Left ventricle myocardium inferior (tissue), 1 donor: ENCODE measurements at regions not wholly inside any gene's neighbourhood (a gene's known extent, or its start where the extent isn't known, plus 50 kb on each side); places are given as distances from the start of the nearest gene placed in this dataset.

Source experiments
- DNase-seq: peaks from one replicate; pipeline ENCODE4 v3.0.0-alpha.2; 2020
- H3K27ac ChIP-seq: fragments of 200-600 bp; replicated peaks from 2 replicates; pipeline ENCODE4 v1.8.0; 2021
- H3K27me3 ChIP-seq: fragments of 200-600 bp; 2 replicates; pipeline ENCODE4 v1.8.0; 2021; ENCODE audit warnings: low read depth
- H3K36me3 ChIP-seq: fragments of 200-600 bp; 2 replicates; pipeline ENCODE4 v1.8.0; 2021
- H3K4me1 ChIP-seq: fragments of 200-600 bp; 2 replicates; pipeline ENCODE4 v1.8.0; 2021
- H3K4me3 ChIP-seq: fragments of 200-600 bp; 2 replicates; pipeline ENCODE4 v1.8.0; 2021; ENCODE audit warnings: mild to moderate bottlenecking, moderate library complexity
- H3K9me3 ChIP-seq: fragments of 200-600 bp; replicated peaks from 2 replicates; pipeline ENCODE4 v1.8.0; 2021
- intact Hi-C: fragments of 100-400 bp; cut with micrococcal nuclease; formaldehyde crosslinking; loops from one replicate; pipeline ENCODE4 v1.11.0; 2022
- TF ChIP-seq, protein P1 (sequence below): fragments of 200-600 bp; IDR thresholded peaks from 2 replicates; pipeline ENCODE4 v1.8.0; 2021; ENCODE audit warnings: antibody characterized with exemption, mild to moderate bottlenecking, borderline replicate concordance
- donor health status: DM: no; HTN: yes; CAD: no; lungs with severe emphysema.

DNA sequence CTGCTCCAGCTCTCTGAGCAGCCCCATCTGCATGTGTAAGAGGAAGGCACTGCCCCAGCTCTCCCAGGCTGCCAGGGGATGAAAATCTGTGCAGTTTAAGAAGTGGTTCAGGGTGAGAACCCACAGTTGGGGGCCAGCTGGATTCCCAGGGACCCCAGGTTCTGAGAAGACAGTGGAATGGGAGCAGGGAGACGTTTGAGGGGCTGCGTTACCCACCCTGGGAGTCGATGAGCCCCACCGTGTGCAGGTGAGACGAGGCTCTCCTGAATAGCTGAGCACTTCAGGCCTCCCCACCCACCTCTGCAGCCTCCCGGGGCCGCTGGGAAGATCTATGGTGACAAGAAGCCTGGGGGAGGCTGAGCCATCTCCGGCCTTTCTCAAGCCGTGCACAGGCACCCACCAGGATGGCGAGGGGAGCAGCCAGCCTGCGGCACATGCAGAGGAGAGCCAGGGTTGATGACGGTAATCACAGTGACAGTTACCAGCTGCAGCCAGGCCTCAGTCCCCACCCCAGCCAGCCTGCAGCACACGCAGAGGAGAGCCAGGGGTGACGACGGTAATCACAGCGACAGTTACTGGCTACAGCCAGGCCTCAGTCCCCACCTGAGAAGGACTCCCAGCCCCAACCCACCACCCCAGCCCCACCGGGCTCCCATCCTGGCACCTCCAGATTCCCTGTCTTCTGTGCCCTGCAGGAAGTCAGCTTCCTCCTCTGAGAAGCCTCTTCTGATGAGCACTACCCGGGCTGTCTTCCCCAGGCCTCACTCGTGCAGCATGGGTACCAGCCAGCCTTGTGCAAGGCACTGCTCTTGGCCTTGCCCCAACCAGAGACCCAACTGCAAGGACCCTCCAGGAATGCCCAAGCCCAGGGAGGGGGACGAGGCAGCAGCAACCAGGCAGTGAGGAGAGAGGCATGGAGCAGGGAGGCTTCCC, 150.8 kb upstream of the PPP1R26 start:
- intact Hi-C loops = no loop called here
- TF ChIP-seq, protein P1, sequence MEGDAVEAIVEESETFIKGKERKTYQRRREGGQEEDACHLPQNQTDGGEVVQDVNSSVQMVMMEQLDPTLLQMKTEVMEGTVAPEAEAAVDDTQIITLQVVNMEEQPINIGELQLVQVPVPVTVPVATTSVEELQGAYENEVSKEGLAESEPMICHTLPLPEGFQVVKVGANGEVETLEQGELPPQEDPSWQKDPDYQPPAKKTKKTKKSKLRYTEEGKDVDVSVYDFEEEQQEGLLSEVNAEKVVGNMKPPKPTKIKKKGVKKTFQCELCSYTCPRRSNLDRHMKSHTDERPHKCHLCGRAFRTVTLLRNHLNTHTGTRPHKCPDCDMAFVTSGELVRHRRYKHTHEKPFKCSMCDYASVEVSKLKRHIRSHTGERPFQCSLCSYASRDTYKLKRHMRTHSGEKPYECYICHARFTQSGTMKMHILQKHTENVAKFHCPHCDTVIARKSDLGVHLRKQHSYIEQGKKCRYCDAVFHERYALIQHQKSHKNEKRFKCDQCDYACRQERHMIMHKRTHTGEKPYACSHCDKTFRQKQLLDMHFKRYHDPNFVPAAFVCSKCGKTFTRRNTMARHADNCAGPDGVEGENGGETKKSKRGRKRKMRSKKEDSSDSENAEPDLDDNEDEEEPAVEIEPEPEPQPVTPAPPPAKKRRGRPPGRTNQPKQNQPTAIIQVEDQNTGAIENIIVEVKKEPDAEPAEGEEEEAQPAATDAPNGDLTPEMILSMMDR = no peak
- Histone ChIP-seq H3K9me3 (peaks cover 17% of the 10 kb centered on the region), H3K36me3 (no peaks in the 10 kb centered on the region), H3K4me1 (no peaks in the 10 kb centered on the region), H3K27ac (no peak overlapping the region), H3K27me3 (peaks cover 86% of the 10 kb centered on the region), H3K4me3 (no peak overlapping the region)
- DNase-seq = no peak

DNA sequence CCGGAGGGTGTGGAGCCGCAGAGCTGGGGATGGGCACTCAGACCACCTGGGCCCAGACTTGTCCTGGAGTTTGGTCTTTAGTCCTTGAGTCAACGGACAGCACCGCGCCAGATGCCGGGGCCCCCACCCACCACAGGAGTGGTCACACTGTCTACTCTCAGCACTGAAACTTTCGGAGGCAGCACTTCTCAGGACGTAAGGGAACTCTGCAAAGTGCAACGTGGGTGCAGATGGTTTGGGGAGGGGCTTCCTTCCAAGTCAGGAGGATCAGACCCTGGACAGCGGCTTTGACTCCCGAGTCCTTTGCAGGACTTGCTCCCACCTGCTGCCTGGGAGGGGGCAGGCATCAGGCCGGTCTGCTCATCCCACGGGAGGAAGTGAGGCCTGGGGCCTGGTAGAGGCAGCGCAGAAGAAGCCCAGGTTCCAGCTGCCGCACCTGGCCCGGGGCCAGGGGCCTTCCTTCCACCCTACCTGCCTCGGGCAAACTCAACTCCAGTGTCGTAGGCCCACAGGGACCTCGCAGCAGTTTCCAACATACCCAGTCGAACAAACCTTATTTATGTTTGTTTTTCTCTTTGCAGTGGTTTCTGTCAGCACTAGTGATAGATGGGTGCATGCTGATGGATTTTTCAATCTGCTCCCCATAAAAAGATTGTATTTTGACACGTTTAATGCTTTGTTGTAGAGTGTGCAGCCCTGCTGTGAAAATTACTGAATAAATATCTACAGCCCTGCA, 149.8 kb upstream of the PPP1R26 start:
- no peak for DNase-seq
- no peaks in the 10 kb centered on the region for H3K4me1 ChIP-seq
- intact Hi-C loops = no loop called here
- H3K9me3 ChIP-seq = peaks cover 9% of the 10 kb centered on the region
- no peak overlapping the region for H3K27ac ChIP-seq
- H3K36me3 ChIP-seq = no peaks in the 10 kb centered on the region
- H3K4me3 ChIP-seq = no peak overlapping the region
- TF ChIP-seq, protein P1 = no peak
- H3K27me3 ChIP-seq = peaks cover 88% of the 10 kb centered on the region

DNA sequence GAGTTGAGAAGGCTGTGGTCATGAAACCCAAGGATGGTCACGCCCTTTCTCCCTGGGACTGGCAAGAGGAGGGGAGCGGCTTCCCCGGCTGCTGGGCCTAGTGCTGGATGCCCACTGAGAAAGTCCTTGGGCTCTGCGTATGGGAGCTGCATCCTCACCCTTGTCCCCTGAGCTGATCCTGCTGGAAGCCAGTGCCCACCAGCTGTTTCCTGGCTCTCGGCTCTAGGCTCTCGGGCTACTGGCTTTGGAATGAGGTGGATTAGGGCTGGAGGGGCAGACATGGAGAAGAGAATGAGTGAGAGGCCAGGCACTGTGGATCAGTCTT, 149.3 kb upstream of the PPP1R26 start:
- TF ChIP-seq, protein P1 = no peak
- Histone ChIP-seq H3K36me3 (no peaks in the 10 kb centered on the region), H3K27me3 (peaks cover 89% of the 10 kb centered on the region), H3K4me3 (no peak overlapping the region), H3K4me1 (no peaks in the 10 kb centered on the region), H3K9me3 (peaks cover 9% of the 10 kb centered on the region), H3K27ac (no peak overlapping the region)
- DNase-seq = no peak
- intact Hi-C loops = no loop called here

DNA sequence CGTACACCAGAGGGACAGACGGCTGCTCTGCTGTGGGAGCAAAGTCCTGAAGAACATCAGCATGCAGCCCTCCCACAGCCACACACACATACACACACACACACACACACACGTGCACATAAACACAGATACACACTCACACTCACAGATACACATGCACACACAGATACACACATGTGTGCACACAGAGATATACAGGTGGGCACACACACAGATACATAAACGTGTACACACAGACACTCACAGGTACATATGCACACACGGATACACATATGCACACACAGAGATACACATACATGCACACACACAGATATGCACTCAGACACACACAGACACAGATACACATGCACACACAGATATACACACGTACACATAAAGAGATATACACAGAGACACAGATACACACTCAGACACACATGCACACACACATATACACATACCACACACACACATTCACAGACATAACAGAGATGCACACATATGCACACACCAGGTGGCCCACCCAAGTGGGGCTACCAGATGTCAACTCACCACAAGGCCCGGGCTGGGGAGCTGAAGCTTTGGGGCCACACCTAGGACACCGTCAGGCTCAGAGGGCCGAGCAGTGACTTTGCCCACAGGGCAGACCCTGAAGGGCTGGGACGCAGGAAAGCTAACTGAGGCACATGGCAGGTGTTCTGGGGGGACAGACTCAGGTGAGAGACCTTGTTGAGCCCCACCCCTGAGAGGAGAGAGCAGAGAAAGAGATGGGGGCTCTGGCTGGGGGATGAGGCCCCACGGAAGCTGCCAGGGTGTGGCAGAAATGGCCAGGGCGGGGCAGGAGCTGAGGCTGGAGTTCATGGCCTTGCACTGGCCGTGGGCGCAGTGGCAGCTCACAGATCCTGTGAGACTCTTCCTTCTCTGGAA, 148.6 kb upstream of the PPP1R26 start:
- Histone ChIP-seq H3K27ac (no peak overlapping the region), H3K27me3 (peaks cover 90% of the 10 kb centered on the region), H3K4me1 (no peaks in the 10 kb centered on the region), H3K9me3 (peaks cover 9% of the 10 kb centered on the region), H3K36me3 (no peaks in the 10 kb centered on the region), H3K4me3 (no peak overlapping the region)
- intact Hi-C loops = no loop called here
- DNase-seq = no peak
- TF ChIP-seq, protein P1 = no peak

DNA sequence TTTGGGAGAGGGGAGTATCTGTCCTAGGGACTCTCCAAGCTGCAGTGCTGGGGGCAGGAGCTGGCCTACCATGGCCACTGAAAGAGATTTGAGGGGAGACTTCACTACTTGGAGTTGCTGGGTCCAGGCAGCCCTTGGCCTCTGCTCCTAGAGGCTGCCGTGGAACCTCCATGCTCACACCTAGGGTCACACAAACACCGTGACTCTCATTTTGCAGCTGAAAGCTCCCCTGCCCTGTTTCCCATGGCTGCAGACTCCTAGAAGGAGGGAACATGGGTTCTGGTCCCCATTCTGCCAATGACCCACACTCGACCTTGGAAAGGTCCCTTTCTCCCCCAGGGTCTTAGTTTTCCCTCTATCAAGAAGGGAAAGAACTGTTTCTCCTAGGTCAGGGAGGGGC, 147.1 kb upstream of the PPP1R26 start:
- intact Hi-C loops = no loop called here
- no peaks in the 10 kb centered on the region for H3K4me1 ChIP-seq
- H3K27me3 ChIP-seq = peaks cover 80% of the 10 kb centered on the region

More for the DNA sequence above, 147.1 kb upstream of the PPP1R26 start:
- peaks cover 8% of the 10 kb centered on the region for H3K9me3 ChIP-seq
- DNase-seq = no peak
- H3K36me3 ChIP-seq = no peaks in the 10 kb centered on the region
- H3K4me3 ChIP-seq = no peak overlapping the region
- no peak overlapping the region for H3K27ac ChIP-seq
- TF ChIP-seq, protein P1 = no peak
